GM18861 (cell line): ENCODE measurements at regions not wholly inside any gene's neighbourhood (a gene's known extent, or its start where the extent isn't known, plus 50 kb on each side); places are given as distances from the start of the nearest gene placed in this dataset.

ENCODE experiments used
- ATAC-seq: cut with Tn5 transposase; IDR thresholded peaks from one replicate; pipeline ENCODE4 v1.9.1; 2021; ENCODE audit not compliant: unreplicated experiment

DNA sequence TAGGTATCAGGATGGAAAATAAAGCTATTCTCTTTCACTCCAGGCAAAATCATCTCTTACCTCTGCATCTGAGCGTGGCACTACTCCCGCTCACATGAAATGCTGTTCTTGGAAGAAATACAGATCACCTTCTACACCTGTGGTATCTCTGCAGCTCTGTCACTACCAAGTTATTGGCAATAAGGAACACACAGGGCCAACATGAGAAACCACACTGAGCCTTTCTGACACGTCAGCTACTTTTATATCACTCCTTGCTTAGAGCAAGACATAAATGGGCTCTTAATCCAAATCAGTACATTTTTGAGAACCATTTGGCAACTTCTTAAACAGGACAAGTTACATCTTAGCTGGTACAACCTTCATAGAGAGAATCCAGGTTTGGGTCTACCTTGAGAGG, 101.8 kb upstream of the GUCY1A1 start:
- ATAC-seq: no peak

DNA sequence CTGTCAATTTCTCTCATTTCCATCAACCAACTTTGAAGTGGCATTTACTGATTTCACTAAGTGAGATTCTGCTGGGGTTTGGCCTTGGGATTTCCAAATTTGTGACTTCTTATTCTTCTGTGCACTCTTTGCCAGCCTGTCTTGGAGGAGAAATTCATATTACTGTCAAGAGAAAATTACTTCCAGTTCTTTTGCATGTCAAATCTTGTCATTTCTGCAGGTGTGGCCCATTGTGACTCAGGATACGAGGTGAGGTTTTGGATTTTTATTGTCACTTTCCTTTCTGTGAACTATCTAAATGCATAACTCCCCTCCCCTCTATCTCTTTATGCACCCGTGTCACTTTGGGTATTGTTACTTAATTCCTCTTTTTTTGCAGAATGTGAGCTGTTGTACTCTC, 102.6 kb upstream of the GUCY1A1 start:
- ATAC-seq: no peak

DNA sequence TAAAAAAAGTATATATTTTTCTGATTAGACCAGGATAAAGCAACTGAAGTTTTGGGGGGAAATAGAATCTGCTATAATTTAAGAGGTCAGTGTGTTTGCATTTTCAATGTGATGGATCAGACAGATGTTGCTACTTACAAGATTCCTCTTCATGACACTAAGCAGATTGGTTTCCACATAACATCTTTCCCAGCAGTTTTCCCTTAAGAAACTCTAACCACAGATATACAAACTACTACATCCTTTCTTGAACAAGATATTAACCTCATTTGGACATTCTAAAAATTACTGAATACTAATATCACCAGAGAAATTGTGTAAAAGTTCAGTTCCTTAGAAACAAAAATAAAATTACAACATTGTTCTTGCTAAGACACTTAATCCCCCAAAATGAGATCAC, 106.7 kb upstream of the GUCY1A1 start:
- ATAC-seq: no peak

DNA sequence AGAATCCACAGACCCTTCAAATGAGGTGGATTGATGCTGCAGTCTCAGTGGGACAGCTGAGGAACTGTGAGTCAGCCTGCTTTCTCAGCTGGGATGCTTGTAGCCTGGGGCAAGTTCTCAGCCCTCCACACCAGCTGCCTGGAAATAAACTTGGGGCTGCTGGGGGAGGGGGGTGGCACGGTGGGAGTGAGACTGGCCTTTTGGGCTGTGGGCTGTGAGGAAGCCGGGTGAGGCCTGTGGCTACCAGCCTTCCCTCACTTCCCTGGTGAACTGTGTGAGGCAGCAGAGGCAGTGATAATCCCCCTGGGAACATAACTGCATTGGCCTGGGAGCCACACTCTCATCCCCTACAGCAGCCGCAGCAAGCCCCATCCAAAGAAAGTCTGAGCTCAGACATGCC, 114.5 kb upstream of the GUCY1A1 start:
- no peak for ATAC-seq

DNA sequence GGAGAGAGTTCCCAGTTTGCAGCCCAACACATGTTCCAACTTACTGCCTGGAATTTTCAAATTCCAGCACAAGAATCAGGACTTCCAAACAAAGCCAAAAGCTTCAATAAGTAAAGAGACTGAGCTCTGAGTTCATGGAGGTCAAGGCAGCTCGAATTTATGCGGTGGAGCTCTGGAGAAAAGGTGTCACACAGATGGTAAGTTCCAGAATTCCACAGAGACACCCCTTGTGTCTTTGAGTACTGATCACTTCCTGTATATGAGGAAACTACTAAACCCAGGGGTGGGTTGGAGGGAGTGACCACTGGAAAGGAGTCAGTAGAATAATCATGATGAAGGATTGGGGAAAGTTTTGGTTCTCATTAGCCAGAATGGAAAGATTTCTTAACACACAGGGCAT, 118.5 kb upstream of the GUCY1A1 start:
- no peak for ATAC-seq

DNA sequence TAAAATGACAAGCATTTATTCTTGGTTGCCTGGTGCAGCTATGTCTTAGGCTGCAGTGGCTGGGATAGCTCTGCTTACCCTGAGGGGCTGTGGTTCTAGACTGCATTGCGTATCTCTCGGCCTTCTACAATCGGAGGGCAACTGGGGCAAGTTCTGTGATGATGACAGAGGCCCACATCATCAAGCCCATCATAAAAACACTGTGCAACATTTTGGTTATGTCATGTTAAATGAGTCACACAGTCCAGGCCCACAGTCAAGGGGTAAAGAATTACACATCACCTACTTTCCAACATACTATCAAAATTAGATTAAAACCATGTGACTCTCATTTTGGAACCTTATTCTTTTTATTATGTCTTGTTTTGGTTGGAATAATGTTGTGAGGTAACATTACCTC, 120.2 kb upstream of the GUCY1A1 start:
- no peak for ATAC-seq

DNA sequence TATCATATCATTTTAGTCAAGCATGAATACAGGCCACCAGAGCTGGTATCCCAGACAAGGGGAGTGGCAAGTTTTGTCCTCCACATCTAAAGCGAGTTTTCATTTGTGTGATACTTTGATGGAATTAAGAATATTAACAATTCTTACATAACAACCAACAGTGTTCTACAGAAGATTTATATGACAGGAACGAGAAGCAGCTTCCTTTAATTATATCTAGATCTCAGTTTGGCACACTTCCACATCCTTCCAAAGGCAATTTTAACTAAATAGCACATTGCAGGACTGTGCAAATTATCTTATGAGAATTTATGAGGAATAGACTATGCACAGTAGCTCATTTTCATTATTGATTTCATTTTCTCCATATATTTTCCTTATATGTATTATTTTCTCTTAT, 121.2 kb upstream of the GUCY1A1 start:
- no peak for ATAC-seq

DNA sequence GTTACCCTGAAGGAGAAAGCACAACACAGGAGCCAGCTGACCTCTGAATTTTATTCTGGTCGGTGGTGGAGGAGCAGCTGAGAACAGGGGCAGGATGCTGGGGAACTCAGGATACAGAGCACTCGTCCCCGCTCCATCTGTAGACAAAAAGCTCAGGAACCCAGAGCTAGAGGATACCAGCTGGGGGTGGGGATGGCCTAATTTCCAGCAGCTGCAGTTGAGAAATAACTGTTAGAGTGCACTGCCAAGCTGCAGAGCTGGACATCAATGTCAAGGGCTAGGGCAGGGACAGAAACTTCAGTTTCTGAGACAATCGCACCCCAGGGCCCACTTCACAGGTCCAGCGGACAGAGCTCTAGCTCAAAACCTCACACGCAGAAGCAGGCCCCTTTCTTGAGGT, 122.1 kb upstream of the GUCY1A1 start:
- no peak for ATAC-seq

DNA sequence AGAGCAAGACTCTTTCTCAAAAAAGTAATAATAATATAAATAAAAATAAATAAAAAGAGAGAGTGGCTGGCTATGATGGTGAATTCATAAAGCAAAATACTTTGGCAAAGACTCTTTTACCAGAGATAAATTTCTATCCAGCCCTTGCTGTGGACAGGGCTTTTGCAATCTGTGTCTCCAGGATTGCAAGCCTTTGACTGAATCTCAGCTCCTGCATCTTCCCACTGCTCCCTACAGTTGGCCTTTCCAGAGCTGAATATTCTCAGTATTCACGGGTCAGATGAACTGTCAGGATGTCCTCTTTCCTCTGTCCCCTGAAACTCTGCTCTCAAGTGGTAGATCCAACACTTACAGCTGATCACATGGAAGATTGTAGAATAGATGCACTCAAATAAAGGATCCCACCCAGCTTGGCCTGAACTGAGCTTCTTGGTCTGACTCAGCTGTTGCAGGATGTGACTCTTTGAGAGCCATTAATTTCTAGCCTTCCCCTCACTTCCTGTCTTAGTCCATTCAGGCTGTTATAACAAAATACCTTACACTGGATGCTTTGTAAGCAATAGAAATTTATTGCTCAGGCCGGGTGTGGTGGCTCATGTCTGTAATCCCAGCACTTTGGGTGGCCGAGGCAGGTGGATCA, 123.4 kb upstream of the GUCY1A1 start:
- ATAC-seq: no peak

DNA sequence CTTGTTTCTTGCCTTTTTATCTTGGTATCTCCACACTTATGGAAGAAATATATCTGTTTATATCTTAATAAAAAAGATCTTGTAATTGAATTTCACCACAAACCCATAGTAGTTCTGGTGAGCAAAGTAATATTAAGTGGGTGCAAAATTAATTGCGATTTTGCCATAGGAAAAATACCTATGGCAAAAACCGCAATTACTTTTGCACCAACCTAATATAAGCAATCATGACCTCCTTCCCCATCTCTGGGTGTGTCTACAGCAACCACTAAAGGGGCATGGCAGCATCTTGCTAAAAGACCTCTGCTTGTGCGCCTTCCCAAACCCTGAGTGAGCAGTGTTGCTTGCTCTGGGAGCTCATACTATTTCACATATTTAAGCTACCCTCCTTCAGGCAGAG, 124.2 kb upstream of the GUCY1A1 start:
- ATAC-seq: no peak

DNA sequence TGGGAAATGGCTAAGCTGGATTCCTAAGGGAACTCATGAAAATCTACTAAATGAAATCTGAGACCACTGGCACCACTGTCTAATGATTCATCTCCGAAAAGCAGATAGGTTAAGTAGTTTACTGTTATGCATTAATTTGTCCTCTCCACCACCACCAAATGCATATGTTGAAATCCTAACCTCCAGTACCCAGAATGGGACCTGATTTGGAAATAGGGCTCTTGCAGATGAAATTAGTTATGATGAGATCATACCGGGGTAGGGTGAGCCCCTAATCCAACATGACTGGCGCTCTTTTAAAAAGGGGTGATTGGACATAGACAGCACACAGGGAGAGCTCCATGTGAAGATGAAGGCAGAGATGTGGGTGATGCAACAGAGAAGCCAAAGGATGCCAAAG, 124.9 kb upstream of the GUCY1A1 start:
- ATAC-seq: no peak

DNA sequence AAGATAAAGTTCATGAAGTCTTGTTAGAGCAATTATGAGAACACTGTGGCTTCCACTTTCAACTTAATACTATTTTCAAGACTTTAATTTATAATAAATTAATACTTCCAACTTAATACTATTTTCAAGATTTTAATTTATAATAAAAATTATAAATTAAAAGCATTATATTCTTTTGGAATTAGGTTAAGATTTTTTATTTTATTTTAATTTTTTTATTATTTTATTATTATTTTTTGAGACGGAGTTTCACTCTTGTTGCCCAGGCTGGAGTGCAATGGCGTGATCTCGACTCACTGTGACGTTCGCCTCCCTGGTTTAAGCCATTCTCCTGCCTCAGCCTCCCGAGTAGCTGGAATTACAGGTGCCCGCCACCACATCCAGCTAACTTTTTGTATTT, 126.0 kb upstream of the GUCY1A1 start:
- no peak for ATAC-seq

DNA sequence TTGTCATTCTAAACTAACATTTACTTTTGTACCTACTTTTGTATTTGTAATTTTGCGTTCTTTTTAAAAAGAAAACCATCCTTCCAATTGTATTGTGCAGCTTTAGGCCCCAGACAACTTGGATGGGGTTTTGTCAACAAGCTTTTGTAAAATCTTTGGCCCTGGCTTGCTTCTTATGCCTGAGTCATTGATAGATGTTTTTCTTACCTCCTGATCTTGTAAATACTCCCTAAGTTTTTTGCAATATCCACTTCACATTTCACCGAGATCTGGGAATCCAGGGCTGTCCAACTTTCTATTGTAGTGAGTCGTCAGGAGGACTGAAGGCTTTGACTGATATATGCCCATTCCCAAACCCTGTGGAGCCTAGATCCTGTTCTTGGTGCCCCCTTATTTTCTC, 126.9 kb upstream of the GUCY1A1 start:
- ATAC-seq: no peak

DNA sequence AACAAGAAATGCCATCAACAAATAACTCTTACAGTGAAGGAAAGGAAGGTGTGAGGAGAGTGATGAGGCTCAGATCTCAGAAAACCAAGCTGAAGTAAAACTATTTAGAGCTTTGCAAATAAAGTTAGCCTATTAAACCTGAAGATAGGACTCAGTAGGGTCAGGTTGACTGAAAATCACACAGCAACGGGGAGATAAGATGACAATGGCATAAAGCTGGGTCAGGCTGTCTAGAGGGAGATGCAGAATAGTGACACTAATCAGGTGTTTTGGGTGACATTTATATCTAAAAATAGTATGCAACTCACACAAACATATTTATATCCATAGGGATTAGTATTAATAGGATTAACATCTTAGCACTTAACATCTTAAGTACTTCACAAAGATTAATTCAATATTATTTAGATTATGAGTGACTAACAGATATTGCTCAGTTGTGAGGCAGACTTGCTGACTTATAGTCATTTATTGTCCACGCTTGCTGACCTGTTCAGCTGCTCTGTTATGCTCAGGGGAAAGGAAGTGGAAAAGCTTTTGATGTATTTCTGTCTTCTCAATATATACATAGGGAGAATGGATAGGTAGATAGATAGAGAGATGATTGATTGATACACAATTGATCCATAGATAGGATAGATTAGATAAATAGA, 130.7 kb upstream of the GUCY1A1 start:
- no peak for ATAC-seq

DNA sequence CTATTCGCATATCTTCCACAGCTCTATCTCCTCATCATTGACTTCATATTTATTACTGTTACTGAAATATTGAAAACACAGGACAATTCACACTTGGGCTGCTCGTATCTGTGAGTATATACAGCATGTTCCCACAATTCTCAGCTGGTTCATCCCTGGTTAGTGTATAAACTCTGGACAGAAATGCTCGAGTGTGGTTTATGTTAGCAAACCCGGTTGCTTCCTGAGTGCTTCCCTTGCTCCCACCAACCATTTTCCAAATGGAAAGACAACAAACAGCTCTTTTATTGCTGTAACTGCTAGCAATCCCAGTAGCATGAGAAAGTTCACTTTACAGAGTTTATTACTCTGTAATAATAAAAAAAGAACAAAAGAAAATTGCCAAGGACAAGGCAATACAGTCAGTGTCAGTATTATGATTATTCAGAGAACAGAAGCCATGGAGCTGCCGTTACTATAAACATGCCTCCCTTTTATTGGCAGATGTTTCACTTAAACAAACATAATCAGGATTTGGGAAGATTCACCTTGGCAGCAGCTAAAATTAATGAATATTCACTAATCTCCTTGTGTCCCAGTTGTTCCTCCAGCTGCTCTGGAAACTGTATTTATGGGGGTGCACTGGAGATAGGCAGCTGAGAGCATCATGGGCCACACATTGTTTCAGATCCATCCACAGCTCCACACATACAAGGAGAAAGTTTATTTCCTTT, 134.1 kb upstream of the GUCY1A1 start:
- no peak for ATAC-seq

DNA sequence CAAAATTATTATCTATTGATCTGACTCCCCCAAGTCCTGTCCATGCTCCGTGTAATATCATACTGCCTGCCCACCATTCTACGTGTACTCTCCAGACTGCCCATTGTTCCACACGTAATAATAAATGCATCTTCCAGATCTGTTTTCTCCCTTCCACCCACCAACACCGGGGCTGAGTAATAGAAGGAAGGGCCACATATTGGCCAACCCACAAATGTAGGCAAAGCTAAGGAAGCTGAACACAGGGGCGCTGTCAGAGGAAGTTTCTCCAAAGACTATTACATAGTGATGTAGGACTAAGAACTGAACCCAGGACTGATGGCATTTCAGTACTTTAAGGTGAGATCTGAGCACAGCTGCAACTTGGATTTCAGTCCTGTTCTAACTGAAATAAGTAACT, 135.8 kb upstream of the GUCY1A1 start:
- ATAC-seq: no peak

DNA sequence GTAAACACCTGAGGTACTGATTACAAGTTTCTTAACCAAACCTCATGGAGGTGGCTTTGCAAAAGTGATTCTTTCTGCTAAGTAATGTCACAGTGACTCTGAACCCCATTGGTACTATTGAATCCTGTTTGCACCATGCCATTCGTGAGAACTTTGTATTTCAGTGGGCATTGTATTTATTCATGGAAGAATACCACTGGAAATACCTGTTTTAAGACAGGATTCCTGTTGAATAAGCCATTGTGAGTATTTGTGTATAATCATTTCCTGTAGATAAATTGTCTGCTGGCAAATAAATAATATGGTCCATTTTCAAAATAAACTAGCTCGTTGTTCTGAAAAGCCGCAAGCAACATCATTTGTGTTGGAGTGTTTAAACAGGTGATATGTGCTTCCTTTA, 136.4 kb upstream of the GUCY1A1 start:
- ATAC-seq: no peak

DNA sequence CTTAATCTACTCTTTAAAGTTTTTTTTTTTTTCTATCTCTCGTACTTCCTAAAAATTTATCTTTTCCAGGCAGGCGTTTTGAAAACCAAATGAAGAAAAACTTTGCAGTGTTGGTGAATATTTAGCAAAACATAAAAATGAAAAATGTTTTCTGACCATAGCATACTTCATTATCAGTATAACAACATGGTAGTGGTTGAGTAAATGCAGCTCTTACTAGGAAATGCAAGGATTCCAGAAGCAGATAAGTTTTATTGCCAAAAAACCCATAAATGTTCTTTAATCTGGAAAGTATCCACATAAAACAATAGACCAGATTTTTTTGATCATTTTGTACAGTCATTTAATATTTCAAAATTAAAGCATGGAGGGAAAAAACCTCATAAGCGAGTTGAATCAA, 136.9 kb upstream of the GUCY1A1 start:
- no peak for ATAC-seq

DNA sequence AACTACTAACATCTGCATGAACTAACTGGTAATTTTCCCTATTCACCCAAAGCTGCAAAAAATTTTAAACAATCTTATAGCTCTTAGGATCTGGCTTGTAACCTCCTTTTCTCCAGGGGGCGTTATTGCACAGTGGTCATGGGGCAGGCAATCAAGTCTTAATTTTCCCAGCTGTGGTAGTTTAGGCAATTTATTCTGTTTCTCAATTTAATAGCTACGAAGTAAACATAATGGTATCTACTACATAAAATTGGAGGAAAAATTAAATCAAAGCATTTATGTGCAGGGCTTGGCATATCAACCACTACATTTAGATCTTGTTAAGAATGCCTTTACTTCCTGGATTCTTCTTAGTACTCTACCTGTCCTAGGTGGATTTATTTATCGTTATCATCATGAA, 137.4 kb upstream of the GUCY1A1 start:
- ATAC-seq: peak; percentile 49

DNA sequence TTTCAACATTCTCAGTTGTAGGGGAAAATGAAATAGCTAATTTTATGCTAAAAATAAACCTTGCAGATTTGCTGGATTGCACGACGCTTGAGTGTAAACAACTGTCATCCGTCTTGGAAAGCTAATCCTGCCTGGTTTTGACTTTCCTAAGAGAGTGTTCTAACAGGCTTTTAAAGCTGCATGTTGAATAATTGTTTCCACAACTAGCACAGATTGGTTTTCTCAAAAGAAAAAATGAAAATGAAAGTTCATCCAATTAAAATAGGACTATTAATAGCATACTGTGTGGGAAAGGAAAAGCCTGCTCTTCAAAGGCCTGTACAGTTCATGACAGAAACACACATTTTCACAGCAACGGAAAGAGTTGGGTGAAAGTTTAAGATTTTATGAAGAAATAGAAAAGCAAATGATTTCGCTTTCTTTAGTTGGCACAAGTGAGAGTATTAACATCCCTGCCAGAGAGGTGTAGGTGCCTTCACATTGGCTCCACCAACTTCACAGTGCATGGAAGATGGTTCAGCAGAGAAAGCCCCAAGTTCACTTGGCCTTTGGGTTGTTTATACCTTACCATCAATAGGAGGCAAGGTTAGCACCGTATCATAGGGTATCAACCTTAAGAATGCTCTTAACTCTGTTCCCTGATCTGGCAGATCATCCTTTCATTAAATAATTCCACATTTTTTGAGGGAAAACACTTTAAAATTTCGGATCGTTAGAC, 140.0 kb upstream of the GUCY1A1 start:
- no peak for ATAC-seq

DNA sequence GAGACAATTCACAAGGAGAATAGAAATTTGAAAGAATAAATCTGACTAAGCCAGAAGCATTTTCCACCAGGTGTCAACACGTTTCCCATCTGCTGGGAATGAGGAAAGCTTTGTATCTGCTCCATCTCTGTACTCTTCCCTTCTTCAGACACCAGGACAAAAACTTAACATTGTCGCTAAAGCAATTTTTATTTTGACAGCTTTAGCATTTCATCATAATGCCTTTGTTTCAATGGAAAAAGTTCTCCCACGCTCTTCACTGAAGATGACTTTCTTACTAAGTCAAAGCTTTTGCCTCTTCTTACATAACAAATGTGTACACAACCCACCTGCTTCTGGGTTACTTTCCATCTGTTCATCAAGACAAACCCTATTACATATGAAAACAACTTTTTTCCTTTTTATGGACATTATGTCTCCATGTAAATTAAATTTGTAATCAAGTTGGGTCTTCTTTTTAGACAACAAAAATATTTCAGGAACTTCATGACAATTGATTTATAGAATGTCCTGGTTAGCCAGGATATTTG, 141.7 kb upstream of the GUCY1A1 start:
- ATAC-seq: no peak

DNA sequence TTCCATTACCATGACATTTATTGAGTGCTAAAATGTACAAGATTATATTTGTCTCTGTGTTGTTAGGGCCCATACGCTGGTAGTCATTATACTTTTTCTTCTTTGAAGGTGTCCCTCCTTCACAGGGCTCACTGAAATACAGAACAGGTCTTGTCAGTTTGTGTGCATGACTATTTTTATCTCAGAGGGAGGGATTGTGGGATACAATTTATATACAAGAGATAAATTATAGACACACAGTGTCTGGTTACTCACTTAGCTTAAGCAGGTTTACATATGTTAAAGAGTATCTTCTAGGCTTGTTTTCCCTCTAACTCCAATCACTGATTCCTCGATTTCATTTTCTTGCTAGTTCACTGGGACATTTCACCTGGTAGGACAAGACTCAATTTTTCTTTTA, 143.3 kb upstream of the GUCY1A1 start:
- no peak for ATAC-seq
